ENCODE measurements at regions not wholly inside any gene's neighbourhood (a gene's known extent, or its start where the extent isn't known, plus 50 kb on each side); places are given as distances from the start of the nearest gene placed in this dataset.

- Histone ChIP-seq H3K4me3 (ENCODE audit: severe bottlenecking) (no peak overlapping the region), H3K27me3 (ENCODE audit: insufficient read depth, poor library complexity, severe bottlenecking) (no peaks in the 10 kb centered on the region), H3K9me3 (ENCODE audit: severe bottlenecking) (no peaks in the 10 kb centered on the region), H3K27ac (ENCODE audit: poor library complexity, severe bottlenecking) (no peak overlapping the region), H3K4me1 (ENCODE audit: insufficient read depth, poor library complexity, severe bottlenecking) (no peaks in the 10 kb centered on the region), H3K36me3 (ENCODE audit: low read depth) (no peaks in the 10 kb centered on the region)
- TF ChIP-seq, protein P1, sequence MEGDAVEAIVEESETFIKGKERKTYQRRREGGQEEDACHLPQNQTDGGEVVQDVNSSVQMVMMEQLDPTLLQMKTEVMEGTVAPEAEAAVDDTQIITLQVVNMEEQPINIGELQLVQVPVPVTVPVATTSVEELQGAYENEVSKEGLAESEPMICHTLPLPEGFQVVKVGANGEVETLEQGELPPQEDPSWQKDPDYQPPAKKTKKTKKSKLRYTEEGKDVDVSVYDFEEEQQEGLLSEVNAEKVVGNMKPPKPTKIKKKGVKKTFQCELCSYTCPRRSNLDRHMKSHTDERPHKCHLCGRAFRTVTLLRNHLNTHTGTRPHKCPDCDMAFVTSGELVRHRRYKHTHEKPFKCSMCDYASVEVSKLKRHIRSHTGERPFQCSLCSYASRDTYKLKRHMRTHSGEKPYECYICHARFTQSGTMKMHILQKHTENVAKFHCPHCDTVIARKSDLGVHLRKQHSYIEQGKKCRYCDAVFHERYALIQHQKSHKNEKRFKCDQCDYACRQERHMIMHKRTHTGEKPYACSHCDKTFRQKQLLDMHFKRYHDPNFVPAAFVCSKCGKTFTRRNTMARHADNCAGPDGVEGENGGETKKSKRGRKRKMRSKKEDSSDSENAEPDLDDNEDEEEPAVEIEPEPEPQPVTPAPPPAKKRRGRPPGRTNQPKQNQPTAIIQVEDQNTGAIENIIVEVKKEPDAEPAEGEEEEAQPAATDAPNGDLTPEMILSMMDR (IDR thresholded peaks at IDR 0.05; ENCODE audit: poor library complexity, severe bottlenecking): no peak
- DNase-seq (ENCODE audit: low spot score) (no peak), ATAC-seq (ENCODE audit: low read depth) (no peak)
Measured at GRCh38 chr22:49640366-49641095, 187.1 kb downstream of the BRD1 start.

DNA sequence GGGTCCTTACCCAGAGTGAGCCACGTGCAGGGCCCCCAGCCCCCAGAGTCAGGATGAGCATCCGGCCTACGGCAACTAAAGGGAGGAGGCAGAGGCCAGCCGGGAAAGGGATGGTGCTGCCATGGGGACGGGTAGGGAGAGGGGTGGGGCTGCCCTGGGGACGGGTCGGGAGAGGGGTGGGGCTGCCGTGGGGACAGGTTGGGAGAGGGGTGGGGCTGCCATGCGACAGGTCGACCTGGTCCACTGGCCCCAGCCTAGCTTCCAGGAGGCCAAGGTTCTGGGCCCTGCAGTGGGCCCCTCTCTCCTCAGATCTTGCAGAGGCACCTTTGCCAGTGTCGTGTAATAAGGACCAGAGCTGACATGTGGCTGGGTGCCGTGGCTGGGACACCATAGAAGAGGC is 187.7 kb downstream of the BRD1 start:
- Histone ChIP-seq H3K9me3 (ENCODE audit: severe bottlenecking) (no peaks in the 10 kb centered on the region), H3K27me3 (ENCODE audit: insufficient read depth, poor library complexity, severe bottlenecking) (no peaks in the 10 kb centered on the region), H3K27ac (ENCODE audit: poor library complexity, severe bottlenecking) (no peak overlapping the region), H3K4me1 (ENCODE audit: insufficient read depth, poor library complexity, severe bottlenecking) (no peaks in the 10 kb centered on the region), H3K4me3 (ENCODE audit: severe bottlenecking) (no peak overlapping the region), H3K36me3 (ENCODE audit: low read depth) (no peaks in the 10 kb centered on the region)
- TF ChIP-seq, protein P1 (IDR thresholded peaks at IDR 0.05; ENCODE audit: poor library complexity, severe bottlenecking): no peak
- ATAC-seq (ENCODE audit: low read depth): no peak
- no peak for DNase-seq (ENCODE audit: low spot score)

- TF ChIP-seq, protein P1 (IDR thresholded peaks at IDR 0.05; ENCODE audit: poor library complexity, severe bottlenecking): no peak
- no peak overlapping the region for H3K4me3 ChIP-seq (ENCODE audit: severe bottlenecking)
- ATAC-seq (ENCODE audit: low read depth): peak; percentile 45
- DNase-seq (ENCODE audit: low spot score): no peak
- H3K36me3 ChIP-seq (ENCODE audit: low read depth): no peaks in the 10 kb centered on the region
- no peaks in the 10 kb centered on the region for H3K9me3 ChIP-seq (ENCODE audit: severe bottlenecking)
- no peaks in the 10 kb centered on the region for H3K4me1 ChIP-seq (ENCODE audit: insufficient read depth, poor library complexity, severe bottlenecking)
- H3K27me3 ChIP-seq (ENCODE audit: insufficient read depth, poor library complexity, severe bottlenecking): no peaks in the 10 kb centered on the region
- H3K27ac ChIP-seq (ENCODE audit: poor library complexity, severe bottlenecking): no peak overlapping the region
Measured at GRCh38 chr22:49638788-49639187, 188.9 kb downstream of the BRD1 start.

DNA sequence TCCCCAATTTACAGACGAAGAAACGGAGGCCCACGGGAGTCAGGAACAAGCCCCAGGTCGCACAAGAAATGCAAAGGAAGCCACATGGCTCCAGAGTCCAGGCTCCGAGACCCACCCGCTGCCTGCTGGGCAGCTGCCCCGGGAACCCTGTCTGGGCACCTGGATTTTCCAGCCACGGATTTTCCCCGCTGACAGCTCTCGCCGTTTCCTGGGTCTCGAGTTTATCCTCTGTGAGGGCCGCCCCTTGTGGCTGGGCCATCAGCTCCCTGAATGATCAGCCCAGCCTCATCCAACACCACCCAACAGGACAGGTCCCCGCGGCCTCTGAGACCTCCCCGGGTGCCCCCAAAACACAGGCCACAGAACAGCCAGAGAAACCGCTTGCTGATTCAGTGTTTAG is 189.7 kb downstream of the BRD1 start:
- Histone ChIP-seq H3K4me1 (ENCODE audit: insufficient read depth, poor library complexity, severe bottlenecking) (no peaks in the 10 kb centered on the region), H3K9me3 (ENCODE audit: severe bottlenecking) (no peaks in the 10 kb centered on the region), H3K4me3 (ENCODE audit: severe bottlenecking) (no peak overlapping the region), H3K27me3 (ENCODE audit: insufficient read depth, poor library complexity, severe bottlenecking) (no peaks in the 10 kb centered on the region), H3K27ac (ENCODE audit: poor library complexity, severe bottlenecking) (no peak overlapping the region), H3K36me3 (ENCODE audit: low read depth) (no peaks in the 10 kb centered on the region)
- DNase-seq (ENCODE audit: low spot score): no peak
- TF ChIP-seq, protein P1 (IDR thresholded peaks at IDR 0.05; ENCODE audit: poor library complexity, severe bottlenecking): no peak
- ATAC-seq (ENCODE audit: low read depth): no peak

DNA sequence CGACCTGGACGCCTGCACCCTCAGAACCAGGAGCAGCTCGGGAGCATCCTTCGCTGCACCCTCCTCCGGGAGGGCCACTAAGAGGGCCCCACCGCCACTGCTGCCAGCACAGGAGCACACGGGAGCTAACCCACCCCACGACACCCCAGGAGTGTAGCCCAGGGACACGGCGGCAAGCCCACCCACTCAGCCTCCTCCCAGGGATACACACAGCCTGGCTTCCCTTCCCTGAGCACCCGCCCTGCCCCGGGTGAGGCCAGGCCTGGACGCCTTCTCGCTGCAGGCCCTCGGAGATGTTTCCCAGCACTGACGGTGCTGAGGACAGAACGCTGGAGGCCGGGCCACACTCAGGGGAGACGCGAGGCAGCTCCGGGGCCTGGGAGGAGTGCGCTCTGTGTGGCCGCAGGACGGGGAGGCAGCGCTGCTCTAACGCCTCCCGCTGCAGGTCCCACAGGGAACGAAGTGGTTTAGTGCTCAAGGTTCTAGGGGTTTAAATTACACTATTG is 190.4 kb downstream of the BRD1 start:
- TF ChIP-seq, protein P1 (IDR thresholded peaks at IDR 0.05; ENCODE audit: poor library complexity, severe bottlenecking): no peak
- Histone ChIP-seq H3K4me1 (ENCODE audit: insufficient read depth, poor library complexity, severe bottlenecking) (no peaks in the 10 kb centered on the region), H3K27me3 (ENCODE audit: insufficient read depth, poor library complexity, severe bottlenecking) (no peaks in the 10 kb centered on the region), H3K36me3 (ENCODE audit: low read depth) (no peaks in the 10 kb centered on the region), H3K4me3 (ENCODE audit: severe bottlenecking) (no peak overlapping the region), H3K27ac (ENCODE audit: poor library complexity, severe bottlenecking) (no peak overlapping the region), H3K9me3 (ENCODE audit: severe bottlenecking) (no peaks in the 10 kb centered on the region)
- no peak for DNase-seq (ENCODE audit: low spot score)
- no peak for ATAC-seq (ENCODE audit: low read depth)
